ENCODE measurements at regions not wholly inside any gene's neighbourhood (a gene's known extent, or its start where the extent isn't known, plus 50 kb on each side); places are given as distances from the start of the nearest gene placed in this dataset.

DNA sequence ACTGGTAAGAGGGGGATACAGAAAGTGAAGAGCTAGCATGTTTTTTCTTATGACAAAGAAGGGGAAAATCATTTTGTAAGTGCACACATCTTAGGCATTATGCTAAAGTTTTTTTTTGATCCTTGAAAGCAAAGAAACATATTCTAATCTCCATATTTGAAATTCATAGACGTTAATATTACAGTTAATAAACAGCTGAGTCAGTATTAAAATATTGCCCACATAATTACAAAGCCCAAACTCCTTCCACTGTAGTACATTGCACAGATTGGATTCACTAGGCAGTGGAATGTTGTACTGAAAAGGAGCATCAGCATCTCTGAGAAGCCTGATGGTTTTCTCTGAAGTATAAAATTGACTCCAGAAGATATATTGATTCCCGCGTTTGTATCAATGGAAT lies 122.6 kb downstream of the ISOC1 start:
- ChIA-PET POLR2A (no interaction called here), CTCF (no interaction called here)
- H3K4me3 Mint-ChIP-seq = no peak overlapping the region
- H3K4me1 Mint-ChIP-seq (ENCODE audit: low read depth) = no peaks in the 10 kb centered on the region
- H3K27me3 Mint-ChIP-seq = no peaks in the 10 kb centered on the region
- ATAC-seq = no peak
- no peak overlapping the region for H3K27ac Mint-ChIP-seq
- no peak for DNase-seq
- H3K9me3 Mint-ChIP-seq = peaks cover 18% of the 10 kb centered on the region
- H3K36me3 Mint-ChIP-seq (ENCODE audit: low read depth) = no peaks in the 10 kb centered on the region
- intact Hi-C loops (cut with micrococcal nuclease) = no loop called here
- TF ChIP-seq, protein P1, sequence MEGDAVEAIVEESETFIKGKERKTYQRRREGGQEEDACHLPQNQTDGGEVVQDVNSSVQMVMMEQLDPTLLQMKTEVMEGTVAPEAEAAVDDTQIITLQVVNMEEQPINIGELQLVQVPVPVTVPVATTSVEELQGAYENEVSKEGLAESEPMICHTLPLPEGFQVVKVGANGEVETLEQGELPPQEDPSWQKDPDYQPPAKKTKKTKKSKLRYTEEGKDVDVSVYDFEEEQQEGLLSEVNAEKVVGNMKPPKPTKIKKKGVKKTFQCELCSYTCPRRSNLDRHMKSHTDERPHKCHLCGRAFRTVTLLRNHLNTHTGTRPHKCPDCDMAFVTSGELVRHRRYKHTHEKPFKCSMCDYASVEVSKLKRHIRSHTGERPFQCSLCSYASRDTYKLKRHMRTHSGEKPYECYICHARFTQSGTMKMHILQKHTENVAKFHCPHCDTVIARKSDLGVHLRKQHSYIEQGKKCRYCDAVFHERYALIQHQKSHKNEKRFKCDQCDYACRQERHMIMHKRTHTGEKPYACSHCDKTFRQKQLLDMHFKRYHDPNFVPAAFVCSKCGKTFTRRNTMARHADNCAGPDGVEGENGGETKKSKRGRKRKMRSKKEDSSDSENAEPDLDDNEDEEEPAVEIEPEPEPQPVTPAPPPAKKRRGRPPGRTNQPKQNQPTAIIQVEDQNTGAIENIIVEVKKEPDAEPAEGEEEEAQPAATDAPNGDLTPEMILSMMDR (IDR thresholded peaks at IDR 0.05) = no peak

- Mint-ChIP-seq H3K4me1 (ENCODE audit: low read depth) (no peaks in the 10 kb centered on the region), H3K27ac (no peak overlapping the region), H3K4me3 (no peak overlapping the region), H3K9me3 (no peaks in the 10 kb centered on the region), H3K36me3 (ENCODE audit: low read depth) (no peaks in the 10 kb centered on the region), H3K27me3 (no peaks in the 10 kb centered on the region)
- ChIA-PET CTCF (interaction anchor here (1.4 kb wide), 1 partner anchor 9 kb away, joined by 4 read pairs; no protein-coding TSS in a partner anchor), POLR2A (no interaction called here)
- TF ChIP-seq, protein P1 (IDR thresholded peaks at IDR 0.05) = no peak
- intact Hi-C loops (cut with micrococcal nuclease) = no loop called here
- no peak for DNase-seq
- no peak for ATAC-seq
Observed at GRCh38 chr5:129223178-129223577, 128.6 kb downstream of the ISOC1 start.

DNA sequence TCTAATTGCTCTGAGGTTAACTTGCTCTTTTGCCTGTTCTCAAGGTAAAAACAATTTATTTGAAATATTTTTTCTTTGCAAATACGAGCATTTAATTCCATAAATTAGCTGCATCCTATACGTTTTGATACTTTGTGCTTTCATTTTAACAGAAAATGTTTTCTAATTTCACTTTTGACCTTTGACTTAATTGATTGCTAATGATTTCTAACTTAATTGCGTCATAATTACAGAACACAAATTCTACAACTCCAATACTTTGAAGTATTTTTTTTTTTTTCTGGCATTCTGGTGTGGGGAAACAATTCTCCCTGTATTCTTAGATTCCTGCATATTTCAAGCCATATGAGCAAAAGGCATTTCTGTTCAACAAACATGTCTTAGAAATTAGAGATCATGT lies 134.0 kb downstream of the ISOC1 start:
- no peak overlapping the region for H3K4me3 Mint-ChIP-seq
- H3K27me3 Mint-ChIP-seq = no peaks in the 10 kb centered on the region
- H3K27ac Mint-ChIP-seq = no peak overlapping the region
- H3K9me3 Mint-ChIP-seq = no peaks in the 10 kb centered on the region
- no peaks in the 10 kb centered on the region for H3K36me3 Mint-ChIP-seq (ENCODE audit: low read depth)
- CTCF ChIA-PET = no interaction called here
- TF ChIP-seq, protein P1 (IDR thresholded peaks at IDR 0.05) = no peak
- no peak for ATAC-seq
- POLR2A ChIA-PET = no interaction called here
- intact Hi-C loops (cut with micrococcal nuclease) = no loop called here
- no peak for DNase-seq
- H3K4me1 Mint-ChIP-seq (ENCODE audit: low read depth) = no peaks in the 10 kb centered on the region

- H3K36me3 Mint-ChIP-seq (ENCODE audit: low read depth) = no peaks in the 10 kb centered on the region
- no peaks in the 10 kb centered on the region for H3K9me3 Mint-ChIP-seq
- H3K27ac Mint-ChIP-seq = no peak overlapping the region
- DNase-seq = no peak
- CTCF ChIA-PET = no interaction called here
- intact Hi-C loops (cut with micrococcal nuclease) = no loop called here
- TF ChIP-seq, protein P1 (IDR thresholded peaks at IDR 0.05) = no peak
- ATAC-seq = no peak
- no peaks in the 10 kb centered on the region for H3K27me3 Mint-ChIP-seq
- H3K4me3 Mint-ChIP-seq = no peak overlapping the region
- no peaks in the 10 kb centered on the region for H3K4me1 Mint-ChIP-seq (ENCODE audit: low read depth)
- POLR2A ChIA-PET = no interaction called here
Observed at GRCh38 chr5:129241755-129242154, 147.2 kb downstream of the ISOC1 start.

GRCh38 chr5:129243039-129243438 lies 148.5 kb downstream of the ISOC1 start:
- TF ChIP-seq, protein P1 (IDR thresholded peaks at IDR 0.05) = no peak
- POLR2A ChIA-PET = no interaction called here

More at GRCh38 chr5:129243039-129243438, 148.5 kb downstream of the ISOC1 start:
- CTCF ChIA-PET = no interaction called here
- DNase-seq = no peak
- ATAC-seq = no peak
- Mint-ChIP-seq H3K4me3 (no peak overlapping the region), H3K27ac (no peak overlapping the region), H3K27me3 (no peaks in the 10 kb centered on the region), H3K4me1 (ENCODE audit: low read depth) (no peaks in the 10 kb centered on the region), H3K9me3 (no peaks in the 10 kb centered on the region), H3K36me3 (ENCODE audit: low read depth) (no peaks in the 10 kb centered on the region)
- intact Hi-C loops (cut with micrococcal nuclease) = no loop called here
